NCI-H69 (cell line): ENCODE measurements at regions not wholly inside any gene's neighbourhood (a gene's known extent, or its start where the extent isn't known, plus 50 kb on each side); places are given as distances from the start of the nearest gene placed in this dataset.

ENCODE experiments used
- DNase-seq: peaks from one replicate; lab custom pipeline; 2025; lab: John Stamatoyannopoulos, UW

GRCh38 chr12:27907766-27908165, 64.8 kb downstream of the PTHLH start:
- no peak for DNase-seq

- DNase-seq: no peak
Measured at GRCh38 chr12:27906658-27907473, 65.7 kb downstream of the PTHLH start.

- DNase-seq: no peak
Measured at GRCh38 chr12:27906127-27906500, 66.4 kb downstream of the PTHLH start.

GRCh38 chr12:27905285-27906126, 67.0 kb downstream of the PTHLH start:
- DNase-seq: peak; percentile 12

GRCh38 chr12:27902651-27903050, 69.9 kb downstream of the PTHLH start:
- no peak for DNase-seq

- peak; percentile 17 for DNase-seq
Measured at GRCh38 chr12:27901959-27902358, 70.6 kb downstream of the PTHLH start.

GRCh38 chr12:27900920-27901879, 71.3 kb downstream of the PTHLH start:
- DNase-seq: no peak

- no peak for DNase-seq
Measured at GRCh38 chr12:27899151-27899661, 73.3 kb downstream of the PTHLH start.

GRCh38 chr12:27898022-27898421, 74.5 kb downstream of the PTHLH start:
- DNase-seq: no peak

GRCh38 chr12:27896419-27896990, 76.0 kb downstream of the PTHLH start:
- no peak for DNase-seq

GRCh38 chr12:27894309-27894708, 78.2 kb downstream of the PTHLH start:
- no peak for DNase-seq

- DNase-seq: no peak
Measured at GRCh38 chr12:27879708-27880107, 92.8 kb downstream of the PTHLH start.

GRCh38 chr12:27875677-27876076, 95.6 kb upstream of the MANSC4 start:
- no peak for DNase-seq

- no peak for DNase-seq
Measured at GRCh38 chr12:27873010-27873409, 93.0 kb upstream of the MANSC4 start.

- DNase-seq: peak; percentile 83
Measured at GRCh38 chr12:27871946-27872345, 91.9 kb upstream of the MANSC4 start.

GRCh38 chr12:27870939-27871338, 90.9 kb upstream of the MANSC4 start:
- DNase-seq: no peak

GRCh38 chr12:27869567-27869966, 89.5 kb upstream of the MANSC4 start:
- DNase-seq: peak; percentile 79

GRCh38 chr12:27868139-27868538, 88.1 kb upstream of the MANSC4 start:
- no peak for DNase-seq

- peak; percentile 21 for DNase-seq
Measured at GRCh38 chr12:27866373-27867101, 86.5 kb upstream of the MANSC4 start.

GRCh38 chr12:27865421-27865820, 85.4 kb upstream of the MANSC4 start:
- no peak for DNase-seq

- no peak for DNase-seq
Measured at GRCh38 chr12:27864521-27864920, 84.5 kb upstream of the MANSC4 start.
